ENCODE measurements at regions not wholly inside any gene's neighbourhood (a gene's known extent, or its start where the extent isn't known, plus 50 kb on each side); places are given as distances from the start of the nearest gene placed in this dataset.
A peak's percentile ranks its signal among the peaks of the same experiment; 100 is the strongest.

DNA sequence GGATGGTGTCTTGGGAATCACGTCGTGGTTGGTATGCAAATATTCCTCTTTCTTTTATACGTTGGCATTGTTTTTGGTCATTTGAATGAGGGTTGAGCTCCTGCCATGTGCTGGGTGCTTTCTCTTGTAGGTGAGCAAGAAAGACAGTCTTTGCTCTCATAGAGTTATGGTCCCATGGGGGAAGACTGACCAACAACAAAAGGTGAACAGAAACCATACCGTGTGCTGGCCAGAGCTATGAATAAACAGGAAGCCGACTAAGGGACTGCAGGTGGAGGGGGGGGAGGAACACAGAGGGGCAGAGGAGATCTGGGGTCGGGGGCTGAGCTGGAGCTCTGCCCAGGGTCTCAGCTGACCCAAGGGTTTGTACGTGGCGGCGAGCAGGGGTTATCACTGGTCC lies 245.3 kb downstream of the CTTN start:
- Mint-ChIP-seq H3K36me3 (no peaks in the 10 kb centered on the region), H3K27ac (no peak overlapping the region), H3K4me1 (no peaks in the 10 kb centered on the region), H3K9me3 (peaks cover 2% of the 10 kb centered on the region), H3K27me3 (peaks cover 1% of the 10 kb centered on the region), H3K4me3 (no peak overlapping the region)
- ATAC-seq (ENCODE audit: low read depth) (no peak), DNase-seq (no peak)
- POLR2A ChIA-PET, result no interaction called here

DNA sequence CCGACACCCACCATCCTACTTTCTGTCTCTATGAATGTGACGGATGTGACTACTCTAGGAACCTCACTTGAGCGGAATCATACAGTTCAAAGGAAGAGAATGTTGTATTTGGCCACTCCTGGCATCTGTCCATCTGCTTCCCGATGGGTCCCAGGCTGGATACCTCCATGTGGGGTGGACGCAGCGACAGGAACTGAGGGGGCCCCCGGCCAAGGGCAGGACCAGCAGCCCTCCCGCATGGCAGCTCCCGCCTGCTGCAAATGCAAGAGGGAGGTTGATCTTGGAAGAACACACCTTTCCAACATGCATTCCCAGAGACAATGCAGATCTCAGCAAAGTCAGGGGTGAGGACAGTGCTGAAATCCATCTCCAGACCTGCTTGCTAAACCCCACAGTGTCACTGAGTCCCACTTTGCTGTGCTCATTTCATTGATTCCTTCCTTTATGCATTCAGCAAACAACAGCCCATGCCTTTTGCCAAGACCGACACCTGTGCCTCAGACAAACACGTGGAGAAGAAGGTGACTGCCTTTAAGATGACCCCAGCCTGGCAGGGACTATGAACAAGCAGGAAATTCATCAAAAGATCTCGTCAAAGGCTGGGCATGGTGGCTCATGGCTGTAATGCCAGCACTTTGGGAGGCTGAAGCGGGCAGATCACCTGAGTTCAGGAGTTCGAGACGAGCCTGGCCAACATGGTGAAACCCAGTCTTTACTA lies 246.2 kb downstream of the CTTN start:
- peaks cover 2% of the 10 kb centered on the region for H3K9me3 Mint-ChIP-seq
- DNase-seq (no peak), ATAC-seq (ENCODE audit: low read depth) (no peak)
- no peak overlapping the region for H3K27ac Mint-ChIP-seq
- H3K4me1 Mint-ChIP-seq, result no peaks in the 10 kb centered on the region
- peaks cover 3% of the 10 kb centered on the region for H3K27me3 Mint-ChIP-seq
- POLR2A ChIA-PET, result no interaction called here
- H3K36me3 Mint-ChIP-seq, result no peaks in the 10 kb centered on the region
- H3K4me3 Mint-ChIP-seq, result no peak overlapping the region

DNA sequence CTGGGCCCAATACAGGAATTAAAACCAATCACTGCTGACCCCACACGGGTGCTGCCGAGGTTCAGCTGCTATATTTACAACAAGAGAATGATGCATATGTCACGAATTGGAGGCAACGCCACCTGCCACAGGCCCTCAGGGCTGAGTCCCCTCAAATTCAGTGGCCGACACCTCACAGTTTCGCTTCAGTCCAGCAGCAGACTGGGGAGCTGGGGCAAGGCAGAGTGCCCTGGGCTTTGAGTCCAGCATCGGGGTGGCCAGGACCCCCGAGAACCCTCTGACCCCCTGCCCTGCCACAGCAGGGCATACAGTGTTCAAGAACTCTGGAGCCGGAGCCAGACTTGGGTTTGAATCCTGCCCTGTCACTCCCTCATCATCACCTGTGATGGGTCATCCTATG lies 247.2 kb downstream of the CTTN start:
- POLR2A ChIA-PET, result no interaction called here
- Mint-ChIP-seq H3K36me3 (no peaks in the 10 kb centered on the region), H3K27ac (no peak overlapping the region), H3K27me3 (peaks cover 3% of the 10 kb centered on the region), H3K4me3 (no peak overlapping the region), H3K4me1 (no peaks in the 10 kb centered on the region), H3K9me3 (peaks cover 2% of the 10 kb centered on the region)
- ATAC-seq (ENCODE audit: low read depth) (no peak), DNase-seq (no peak)

DNA sequence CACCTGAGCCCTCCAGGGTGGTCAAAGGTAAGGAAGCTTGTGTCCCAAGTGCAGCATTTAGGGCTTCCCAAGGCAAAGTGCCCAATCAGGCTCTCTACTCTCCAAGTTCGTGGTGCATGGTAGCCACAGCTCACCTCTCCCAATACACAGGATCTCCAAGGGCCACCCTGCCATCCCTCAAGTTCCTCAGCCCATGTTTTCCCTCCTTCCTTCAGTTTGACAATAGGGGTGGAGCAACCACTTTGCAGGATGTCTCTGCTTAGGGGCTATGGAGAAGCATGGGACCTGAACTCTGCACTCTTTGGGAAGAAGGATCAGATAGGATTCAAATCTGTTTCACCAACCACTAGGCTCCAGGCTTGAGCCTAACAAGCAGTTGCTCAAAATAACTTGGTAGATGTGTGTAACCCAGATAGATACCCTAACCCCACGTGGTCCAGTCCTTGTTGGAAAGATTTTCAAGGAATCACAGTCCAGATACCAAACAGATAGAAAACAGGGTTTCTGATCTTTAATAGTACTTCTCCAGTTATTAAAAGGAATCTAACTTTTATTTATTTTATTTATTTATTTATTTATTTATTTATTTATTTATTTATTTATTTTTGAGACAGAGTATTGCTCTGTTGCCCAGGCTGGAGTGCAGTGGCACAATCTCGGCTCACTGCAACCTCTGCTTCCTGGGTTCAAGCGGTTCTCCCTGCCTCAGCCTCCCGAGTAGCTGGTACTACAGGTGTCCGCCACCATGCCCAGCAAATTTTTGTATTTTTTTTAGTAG lies 248.1 kb downstream of the CTTN start:
- POLR2A ChIA-PET, result no interaction called here
- Mint-ChIP-seq H3K27ac (no peak overlapping the region), H3K36me3 (no peaks in the 10 kb centered on the region), H3K9me3 (peaks cover 2% of the 10 kb centered on the region), H3K4me3 (no peak overlapping the region), H3K27me3 (peaks cover 3% of the 10 kb centered on the region), H3K4me1 (no peaks in the 10 kb centered on the region)
- no peak for DNase-seq
- no peak for ATAC-seq (ENCODE audit: low read depth)

DNA sequence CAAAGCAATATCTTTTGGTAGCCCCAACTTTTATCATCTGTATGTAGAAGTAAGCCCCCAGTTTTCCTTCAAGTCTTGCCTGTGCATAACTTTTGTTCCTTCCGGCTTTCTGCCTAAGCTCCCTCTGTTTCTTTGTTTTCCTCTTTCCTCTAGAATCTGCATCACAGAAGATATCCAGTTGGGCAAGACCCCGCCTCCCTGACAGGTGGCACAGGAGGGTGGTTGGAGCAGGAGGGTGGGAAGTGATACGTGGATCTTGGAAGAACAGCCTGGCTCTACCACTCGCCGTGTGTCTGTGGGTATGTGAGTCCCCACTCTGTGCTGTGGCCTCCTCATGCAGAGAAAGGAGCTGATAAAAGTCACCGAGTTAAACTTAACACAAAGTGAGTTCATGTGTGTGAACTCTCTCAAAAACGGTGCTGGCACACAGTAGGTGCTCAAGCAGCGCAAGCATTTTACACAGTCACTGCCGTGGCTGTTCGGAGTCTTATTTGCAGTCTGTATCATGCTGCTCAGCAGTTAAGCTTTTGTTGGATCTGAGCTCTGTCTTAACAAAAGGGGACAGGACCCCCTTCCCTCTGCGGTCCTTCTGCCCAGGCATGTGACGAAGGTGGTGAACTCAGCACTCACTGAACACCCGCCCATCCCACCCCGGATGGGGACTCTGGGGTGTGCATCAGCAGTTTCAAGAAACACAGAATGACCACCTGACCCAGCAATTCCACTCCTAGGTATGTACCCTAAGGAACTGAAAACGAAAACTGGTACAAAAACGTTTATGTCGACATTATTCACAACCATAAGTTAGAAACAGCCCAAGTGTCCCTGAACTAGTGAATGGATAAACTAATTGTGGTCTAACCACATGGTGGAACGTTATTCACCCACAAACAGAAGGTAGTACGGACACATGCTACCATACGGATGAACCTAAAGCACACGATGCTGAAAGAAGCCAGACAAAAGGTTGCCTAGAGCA lies 249.1 kb downstream of the CTTN start:
- DNase-seq (no peak), ATAC-seq (ENCODE audit: low read depth) (no peak)
- H3K27me3 Mint-ChIP-seq, result peaks cover 3% of the 10 kb centered on the region
- no peak overlapping the region for H3K4me3 Mint-ChIP-seq
- POLR2A ChIA-PET, result no interaction called here
- H3K4me1 Mint-ChIP-seq, result no peaks in the 10 kb centered on the region
- H3K27ac Mint-ChIP-seq, result no peak overlapping the region
- H3K36me3 Mint-ChIP-seq, result no peaks in the 10 kb centered on the region
- peaks cover 2% of the 10 kb centered on the region for H3K9me3 Mint-ChIP-seq

DNA sequence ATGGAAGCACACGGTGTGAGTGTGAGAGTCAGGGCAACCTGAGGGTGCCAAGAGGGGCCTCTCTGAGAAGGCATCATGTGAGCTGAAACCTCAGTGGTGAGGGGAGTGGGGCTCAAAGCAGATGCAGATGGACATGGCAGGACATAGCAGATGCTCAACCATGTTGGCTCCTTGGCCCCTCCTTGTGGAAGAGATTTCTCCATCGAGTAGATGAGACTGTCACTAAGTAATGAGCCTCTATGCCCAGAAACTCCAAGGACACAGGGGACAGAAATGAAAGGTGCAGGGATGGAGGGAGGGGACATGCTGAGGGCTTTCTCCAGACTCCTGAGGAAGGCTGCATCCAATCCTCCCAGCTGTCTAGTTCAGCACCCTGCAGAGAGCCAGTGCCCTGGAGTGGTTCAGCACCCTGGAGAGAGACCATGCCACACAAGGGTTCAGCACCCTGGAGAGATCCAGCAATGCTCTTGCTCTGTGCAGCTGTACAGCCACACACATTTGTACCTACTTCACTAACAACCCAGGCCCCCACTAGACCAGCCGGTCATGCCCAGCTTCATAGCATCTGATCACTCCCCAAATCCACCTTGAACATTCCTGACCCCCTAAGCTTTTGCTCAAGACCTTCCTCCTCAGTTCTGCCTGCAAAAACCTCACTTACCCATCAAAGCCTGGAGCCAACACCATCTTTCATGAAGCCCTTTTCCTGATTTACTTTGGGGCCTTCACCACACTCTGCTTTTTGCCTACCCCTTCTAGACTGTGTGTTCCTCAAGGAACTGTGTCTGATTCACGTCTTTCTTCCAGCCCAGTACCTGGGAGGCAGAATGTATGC lies 252.0 kb downstream of the CTTN start:
- Mint-ChIP-seq H3K9me3 (peaks cover 2% of the 10 kb centered on the region), H3K27ac (peak overlapping the region; percentile 12), H3K4me3 (no peak overlapping the region), H3K4me1 (no peaks in the 10 kb centered on the region), H3K27me3 (peaks cover 3% of the 10 kb centered on the region), H3K36me3 (no peaks in the 10 kb centered on the region)
- peak; percentile 62 for DNase-seq
- POLR2A ChIA-PET, result no interaction called here
- peak; percentile 65 for ATAC-seq (ENCODE audit: low read depth)

DNA sequence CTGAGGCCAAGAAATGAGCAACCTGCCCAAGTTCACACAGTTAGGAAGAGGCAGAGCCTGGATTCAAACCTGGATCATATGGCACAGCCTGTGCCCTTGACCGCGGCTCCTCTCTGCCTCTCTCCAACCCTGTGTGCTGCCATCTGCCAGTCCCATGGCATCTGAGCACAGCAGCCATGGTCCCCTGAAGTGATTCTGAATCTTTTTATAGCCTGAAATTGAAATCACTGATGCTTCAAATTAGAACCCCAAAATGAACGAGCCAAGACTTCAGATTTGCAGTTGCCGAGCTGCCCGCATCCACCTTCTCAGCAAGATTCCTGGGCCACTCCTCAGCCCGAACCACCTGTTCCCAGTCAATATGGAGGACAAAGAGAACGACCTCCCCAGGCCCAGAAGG lies 252.7 kb downstream of the CTTN start:
- peaks cover 7% of the 10 kb centered on the region for H3K27me3 Mint-ChIP-seq
- no peak overlapping the region for H3K4me3 Mint-ChIP-seq
- ATAC-seq (ENCODE audit: low read depth) (no peak), DNase-seq (no peak)
- peaks cover 2% of the 10 kb centered on the region for H3K9me3 Mint-ChIP-seq
- no peak overlapping the region for H3K27ac Mint-ChIP-seq
- POLR2A ChIA-PET, result no interaction called here
- H3K4me1 Mint-ChIP-seq, result no peaks in the 10 kb centered on the region
- no peaks in the 10 kb centered on the region for H3K36me3 Mint-ChIP-seq

DNA sequence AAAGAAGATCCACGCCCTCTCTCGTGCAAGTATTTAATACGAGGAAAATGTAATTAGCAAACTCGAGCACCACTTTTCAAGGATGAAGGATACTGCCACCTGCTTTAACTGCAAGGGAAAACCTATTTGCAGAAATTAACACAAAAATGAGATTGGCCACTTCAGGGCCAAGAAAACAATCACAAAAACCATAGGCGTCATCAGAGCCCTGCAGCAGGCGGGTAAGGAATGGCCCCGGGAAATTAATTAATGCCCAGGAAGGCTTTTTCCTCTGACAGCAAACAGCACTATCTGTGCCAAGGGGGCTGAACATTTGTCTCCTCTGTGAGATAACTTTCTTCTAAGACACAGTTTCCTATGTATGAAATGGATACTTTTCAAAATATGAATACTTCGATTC lies 255.7 kb downstream of the CTTN start:
- DNase-seq, result no peak
- no peaks in the 10 kb centered on the region for H3K9me3 Mint-ChIP-seq
- ATAC-seq (ENCODE audit: low read depth), result no peak
- no peaks in the 10 kb centered on the region for H3K36me3 Mint-ChIP-seq
- H3K27ac Mint-ChIP-seq, result no peak overlapping the region
- no peaks in the 10 kb centered on the region for H3K4me1 Mint-ChIP-seq
- no peak overlapping the region for H3K4me3 Mint-ChIP-seq
- H3K27me3 Mint-ChIP-seq, result peaks cover 6% of the 10 kb centered on the region
- POLR2A ChIA-PET, result no interaction called here

DNA sequence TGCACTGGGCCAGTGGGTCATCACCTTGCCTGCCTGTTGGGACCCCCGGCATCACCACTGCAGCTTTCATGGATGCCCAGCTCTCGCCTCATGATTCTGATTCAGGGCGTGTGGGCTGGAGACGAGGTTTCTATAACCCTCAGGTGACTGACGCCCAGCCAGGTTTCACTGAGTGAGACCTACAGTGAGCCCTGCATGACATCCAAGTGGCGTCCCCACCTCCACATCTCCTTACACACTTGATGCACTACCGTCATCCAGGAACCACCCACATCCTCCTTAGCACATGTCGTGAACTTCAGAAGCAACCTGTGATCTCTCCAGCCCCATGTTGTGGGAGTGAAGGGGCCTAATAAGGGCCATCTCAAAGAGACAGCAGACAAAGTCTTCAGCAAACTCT lies 257.5 kb downstream of the CTTN start:
- Mint-ChIP-seq H3K27me3 (peaks cover 8% of the 10 kb centered on the region), H3K36me3 (no peaks in the 10 kb centered on the region), H3K4me3 (no peak overlapping the region), H3K27ac (no peak overlapping the region), H3K9me3 (no peaks in the 10 kb centered on the region), H3K4me1 (no peaks in the 10 kb centered on the region)
- no peak for ATAC-seq (ENCODE audit: low read depth)
- POLR2A ChIA-PET, result no interaction called here
- DNase-seq, result no peak

DNA sequence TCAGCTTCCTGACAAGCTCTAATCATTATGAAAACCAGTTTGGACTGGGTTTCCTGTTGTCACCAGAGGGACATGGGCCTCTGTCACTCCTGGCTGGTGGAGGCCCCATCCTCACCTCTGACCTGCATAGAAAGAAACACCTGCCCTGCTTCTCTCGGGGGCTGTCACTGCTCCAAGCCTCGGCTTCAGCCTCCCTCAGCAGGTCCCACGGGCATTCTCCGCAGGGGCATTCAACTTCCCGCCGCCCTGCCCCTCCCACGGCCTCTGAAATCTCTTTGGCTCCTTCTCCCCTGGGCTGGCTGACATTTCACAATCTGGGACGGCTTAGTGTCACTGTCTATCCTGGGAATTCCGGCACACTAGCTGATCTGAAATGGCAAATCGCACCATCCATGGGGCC lies 257.9 kb downstream of the CTTN start:
- H3K36me3 Mint-ChIP-seq, result no peaks in the 10 kb centered on the region
- H3K4me3 Mint-ChIP-seq, result no peak overlapping the region
- H3K27ac Mint-ChIP-seq, result no peak overlapping the region
- DNase-seq (no peak), ATAC-seq (ENCODE audit: low read depth) (no peak)
- H3K4me1 Mint-ChIP-seq, result no peaks in the 10 kb centered on the region
- POLR2A ChIA-PET, result no interaction called here
- peaks cover 12% of the 10 kb centered on the region for H3K27me3 Mint-ChIP-seq
- H3K9me3 Mint-ChIP-seq, result no peaks in the 10 kb centered on the region

DNA sequence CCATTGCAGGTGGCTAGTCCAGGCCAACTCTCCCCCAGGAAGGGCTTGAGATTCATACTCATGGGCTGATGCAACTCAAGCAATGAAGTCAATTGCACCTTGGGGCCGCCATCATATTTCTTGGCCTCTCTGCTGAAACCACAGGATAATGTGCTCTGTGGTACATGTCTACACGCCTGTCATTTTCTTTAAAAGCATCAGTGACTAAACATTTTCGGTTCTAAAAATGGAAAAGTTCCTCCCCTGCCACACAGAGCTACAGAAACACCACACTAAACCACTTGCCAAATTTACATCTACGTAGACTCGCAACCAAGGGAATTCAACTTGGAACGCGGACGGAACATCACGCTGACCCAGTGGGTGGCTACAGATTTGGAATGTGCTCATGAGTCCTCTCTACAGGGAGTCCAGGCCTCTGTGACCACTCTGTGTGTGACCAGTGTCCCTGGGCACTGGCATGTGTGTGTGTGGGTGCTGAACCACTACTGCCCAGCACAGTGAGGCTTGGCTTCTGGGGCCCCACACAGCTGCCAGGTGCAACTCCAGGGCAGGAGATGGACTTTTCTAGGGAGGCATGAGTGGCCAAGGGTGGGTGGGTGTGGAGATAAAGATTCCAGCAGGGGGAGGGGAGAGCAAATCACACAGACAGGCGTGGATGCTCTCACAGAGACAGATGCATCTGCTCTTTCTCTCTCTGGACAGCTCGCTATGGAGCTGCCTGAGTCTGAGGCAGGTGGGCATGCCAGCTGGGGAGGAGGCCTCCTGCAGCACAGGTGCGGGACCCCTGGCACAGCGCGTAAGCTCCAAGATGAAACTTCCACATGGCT lies 261.9 kb downstream of the CTTN start:
- DNase-seq (no peak), ATAC-seq (ENCODE audit: low read depth) (no peak)
- Mint-ChIP-seq H3K27me3 (peaks cover 23% of the 10 kb centered on the region), H3K4me1 (no peaks in the 10 kb centered on the region), H3K9me3 (no peaks in the 10 kb centered on the region), H3K4me3 (no peak overlapping the region), H3K27ac (no peak overlapping the region), H3K36me3 (no peaks in the 10 kb centered on the region)
- POLR2A ChIA-PET, result no interaction called here

DNA sequence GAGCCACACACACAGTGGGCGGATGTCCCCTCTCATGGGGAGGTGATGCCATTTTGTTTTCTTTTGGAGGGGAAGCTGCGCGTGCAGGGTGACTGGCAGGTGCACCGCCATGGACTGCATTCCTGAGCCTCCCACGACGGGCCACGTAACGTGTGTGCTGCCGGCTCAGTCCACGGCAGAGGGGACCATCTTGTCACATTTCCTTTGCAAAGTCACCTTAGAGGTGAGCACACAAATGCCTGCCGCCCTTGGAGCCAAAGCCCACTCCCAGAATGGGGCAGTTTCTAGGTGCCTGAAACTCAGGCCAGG lies 262.5 kb downstream of the CTTN start:
- ATAC-seq (ENCODE audit: low read depth), result no peak
- DNase-seq, result no peak
- H3K4me3 Mint-ChIP-seq, result no peak overlapping the region
- no peaks in the 10 kb centered on the region for H3K4me1 Mint-ChIP-seq
- POLR2A ChIA-PET, result no interaction called here
- no peak overlapping the region for H3K27ac Mint-ChIP-seq
- no peaks in the 10 kb centered on the region for H3K36me3 Mint-ChIP-seq
- peaks cover 21% of the 10 kb centered on the region for H3K27me3 Mint-ChIP-seq
- H3K9me3 Mint-ChIP-seq, result no peaks in the 10 kb centered on the region

Data from activated naive CD8-positive, alpha-beta T cell treated with anti-CD3 and anti-CD28 coated beads, Interleukin-2, amount 10 ng/mL, durations not matched to agents 7 days and 5 days (primary cell).